Mammary epithelial cell (primary cell): ENCODE measurements at regions not wholly inside any gene's neighbourhood (a gene's known extent, or its start where the extent isn't known, plus 50 kb on each side); places are given as distances from the start of the nearest gene placed in this dataset.

ENCODE experiments used
- CTCF ChIP-seq, 2 donors: IDR thresholded peaks in 1 of 2; conservative IDR thresholded peaks in 1 of 2; 2 replicates each; pipeline ENCODE4 v1.5.1; 2011 to 2012; ENCODE audit warnings: inconsistent platforms in 2 of 2, low read length in 2 of 2, mild to moderate bottlenecking in 2 of 2, control low read depth in 1 of 2, low read depth in 1 of 2; ENCODE audit not compliant: insufficient read depth in 1 of 2; ENCODE audit errors: extremely low read depth in 1 of 2
- EZH2 ChIP-seq: IDR thresholded peaks from 2 replicates; pipeline ENCODE4 v1.6.1; 2012; ENCODE audit warnings: low read length, inconsistent platforms, borderline replicate concordance

GRCh38 chr2:19725392-19725791 is 176.4 kb downstream of the TTC32 start:
- TF ChIP-seq CTCF (conservative IDR thresholded peaks at IDR 0.05 in 1 of 2, IDR thresholded peaks at IDR 0.05 in 1 of 2; ENCODE audit: extremely low read depth in 1 of 2, insufficient read depth in 1 of 2, low read depth in 1 of 2, low read length in 2 of 2) = no peak
- TF ChIP-seq EZH2 = no peak
